GM12892 (cell line): ENCODE measurements at regions not wholly inside any gene's neighbourhood (a gene's known extent, or its start where the extent isn't known, plus 50 kb on each side); places are given as distances from the start of the nearest gene placed in this dataset.

Experiments
- POLR2A ChIP-seq: IDR thresholded peaks from 2 replicates; pipeline ENCODE4 v1.6.1; 2011; ENCODE audit warnings: low read depth, low read length, control low read depth
- POLR2AphosphoS5 ChIP-seq: IDR thresholded peaks from 2 replicates; pipeline ENCODE4 v1.6.1; 2011; ENCODE audit warnings: low read depth, low read length, control low read depth
- TAF1 ChIP-seq: IDR thresholded peaks from 2 replicates; pipeline ENCODE4 v1.6.1; 2011; ENCODE audit warnings: low read depth, mild to moderate bottlenecking, control low read depth, low read length, borderline replicate concordance

DNA sequence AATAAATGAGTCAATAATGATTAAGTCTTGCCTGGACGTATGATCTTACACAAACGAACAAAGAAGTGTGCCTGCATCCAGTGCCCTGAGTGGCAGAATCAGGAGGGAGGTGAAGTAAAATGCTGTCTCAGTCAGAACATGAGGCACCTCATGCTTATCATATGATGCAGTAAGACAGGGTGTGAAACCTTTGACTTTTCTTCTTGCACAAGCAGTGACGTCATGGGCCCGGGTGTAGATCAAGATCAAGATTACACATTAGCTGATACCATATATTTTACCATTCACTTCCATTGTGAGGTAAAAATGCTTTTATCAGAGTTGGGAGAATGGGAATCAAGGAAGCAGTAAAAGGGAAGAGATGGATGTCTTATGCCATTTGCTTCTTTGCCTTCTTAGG, 291.6 kb upstream of the PLSCR5 start:
- TF ChIP-seq POLR2A (no peak), POLR2AphosphoS5 (no peak), TAF1 (no peak)
